ENCODE measurements at regions not wholly inside any gene's neighbourhood (a gene's known extent, or its start where the extent isn't known, plus 50 kb on each side); places are given as distances from the start of the nearest gene placed in this dataset.

DNA sequence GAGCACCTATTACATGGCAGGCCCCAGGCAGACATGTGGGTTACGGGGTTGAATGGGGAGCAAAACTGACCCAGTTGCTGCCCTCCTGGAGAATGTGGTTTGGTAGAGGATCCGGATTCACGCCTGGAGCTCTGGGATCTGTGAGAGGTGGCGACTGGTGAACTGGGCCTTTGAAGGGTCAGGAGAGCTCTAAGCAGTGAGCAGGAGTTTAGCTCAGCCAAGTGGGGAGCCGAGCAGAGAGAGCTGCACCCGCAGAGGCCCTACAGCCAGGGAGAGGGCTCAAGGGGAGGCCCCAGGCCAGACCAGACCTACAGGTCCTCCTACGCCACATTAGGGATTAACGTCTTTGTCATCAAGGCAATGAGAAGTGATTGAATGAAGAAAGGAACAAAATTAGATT, 179.8 kb upstream of the TLE3 start:
- DNase-seq (ENCODE audit: low read depth): no peak

GRCh38 chr15:70276401-70276800, 178.7 kb upstream of the TLE3 start:
- DNase-seq (ENCODE audit: low read depth): no peak

DNA sequence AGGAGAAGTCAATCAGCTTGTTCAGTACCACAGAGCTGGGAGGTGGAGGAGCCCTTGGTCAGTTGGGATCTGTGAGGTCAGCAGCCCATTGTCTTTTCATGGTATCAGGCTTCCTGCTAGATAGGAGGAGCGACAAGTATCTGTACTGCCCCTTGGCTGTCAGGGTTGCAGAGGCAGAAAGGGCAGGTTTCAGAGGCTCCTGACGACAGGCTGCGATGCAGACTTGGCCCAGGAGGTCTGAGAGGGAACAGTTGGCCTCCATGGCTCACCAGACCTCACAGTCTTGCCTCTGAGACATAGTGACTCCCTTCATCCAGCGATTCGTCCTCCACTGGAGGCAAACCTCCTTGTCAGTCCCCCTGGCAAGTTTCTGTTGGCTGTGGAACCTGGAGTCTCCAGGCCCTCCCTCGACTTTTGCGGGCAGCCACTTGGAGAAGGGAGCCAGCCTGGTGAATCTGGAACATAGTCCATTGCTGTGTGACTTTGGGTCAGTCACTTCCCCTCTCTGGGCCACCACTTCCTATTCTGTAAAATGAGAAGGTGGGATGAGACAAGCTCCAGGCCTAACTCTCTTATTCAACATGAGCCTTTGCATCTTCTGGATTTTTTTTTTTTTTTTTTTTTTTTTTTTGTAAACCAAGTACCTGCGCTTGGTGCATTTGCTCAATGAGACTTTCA, 177.9 kb upstream of the TLE3 start:
- DNase-seq (ENCODE audit: low read depth): no peak

- no peak for DNase-seq (ENCODE audit: low read depth)
Measured at GRCh38 chr15:70274908-70275307, 177.2 kb upstream of the TLE3 start.

- DNase-seq (ENCODE audit: low read depth): no peak
Measured at GRCh38 chr15:70274255-70274880, 176.7 kb upstream of the TLE3 start.

- DNase-seq (ENCODE audit: low read depth): no peak
Measured at GRCh38 chr15:70273808-70274207, 176.1 kb upstream of the TLE3 start.

GRCh38 chr15:70272565-70273355, 175.0 kb upstream of the TLE3 start:
- no peak for DNase-seq (ENCODE audit: low read depth)

DNA sequence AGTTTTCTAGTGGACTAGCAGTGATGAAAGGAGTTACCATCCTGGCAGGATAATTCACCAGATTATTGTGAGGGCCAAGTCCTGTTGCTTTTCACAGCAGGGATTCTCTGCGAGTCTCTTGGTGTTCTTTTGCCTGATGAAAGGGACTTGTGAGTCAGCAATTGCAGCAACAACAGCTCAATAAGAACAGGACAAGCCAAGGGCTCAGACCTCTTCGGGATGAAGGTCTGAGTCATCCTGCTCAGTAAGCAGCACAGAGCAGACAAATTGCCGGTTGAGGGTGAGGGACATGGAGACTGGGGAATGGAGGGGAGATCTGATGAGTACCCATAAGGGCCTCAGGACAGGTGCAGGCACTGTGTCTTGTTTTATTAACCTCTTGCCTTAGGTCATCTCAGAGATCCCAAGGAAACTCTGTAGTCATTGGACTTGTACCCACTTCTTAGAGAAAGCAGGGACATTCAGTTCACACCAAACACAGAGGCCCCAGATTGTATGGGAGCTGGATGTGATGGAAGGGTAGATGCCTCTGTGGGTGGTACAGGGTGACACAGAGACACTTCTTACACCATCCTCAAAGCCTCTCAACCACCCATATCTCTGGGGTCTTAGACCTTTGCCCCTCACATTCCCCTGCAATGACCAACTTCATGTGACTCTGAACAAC, 173.8 kb upstream of the TLE3 start:
- no peak for DNase-seq (ENCODE audit: low read depth)

DNA sequence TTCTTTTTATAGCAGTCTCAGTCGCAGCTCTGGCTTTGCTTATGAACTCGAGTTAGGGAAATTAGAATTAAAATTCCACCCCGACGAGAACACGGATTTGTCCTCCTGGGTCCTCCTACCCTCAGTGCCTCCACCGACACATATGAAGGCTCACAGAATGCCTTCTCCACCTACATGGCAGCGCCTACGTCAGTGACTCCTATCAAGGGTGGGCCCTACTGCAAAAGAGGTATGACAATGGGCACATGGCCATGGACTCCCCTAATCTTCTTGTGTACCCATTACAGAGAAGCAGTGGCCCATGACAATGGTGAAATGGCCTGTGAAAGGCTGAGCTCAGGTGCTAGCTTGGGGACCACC, 173.0 kb upstream of the TLE3 start:
- DNase-seq (ENCODE audit: low read depth): no peak

DNA sequence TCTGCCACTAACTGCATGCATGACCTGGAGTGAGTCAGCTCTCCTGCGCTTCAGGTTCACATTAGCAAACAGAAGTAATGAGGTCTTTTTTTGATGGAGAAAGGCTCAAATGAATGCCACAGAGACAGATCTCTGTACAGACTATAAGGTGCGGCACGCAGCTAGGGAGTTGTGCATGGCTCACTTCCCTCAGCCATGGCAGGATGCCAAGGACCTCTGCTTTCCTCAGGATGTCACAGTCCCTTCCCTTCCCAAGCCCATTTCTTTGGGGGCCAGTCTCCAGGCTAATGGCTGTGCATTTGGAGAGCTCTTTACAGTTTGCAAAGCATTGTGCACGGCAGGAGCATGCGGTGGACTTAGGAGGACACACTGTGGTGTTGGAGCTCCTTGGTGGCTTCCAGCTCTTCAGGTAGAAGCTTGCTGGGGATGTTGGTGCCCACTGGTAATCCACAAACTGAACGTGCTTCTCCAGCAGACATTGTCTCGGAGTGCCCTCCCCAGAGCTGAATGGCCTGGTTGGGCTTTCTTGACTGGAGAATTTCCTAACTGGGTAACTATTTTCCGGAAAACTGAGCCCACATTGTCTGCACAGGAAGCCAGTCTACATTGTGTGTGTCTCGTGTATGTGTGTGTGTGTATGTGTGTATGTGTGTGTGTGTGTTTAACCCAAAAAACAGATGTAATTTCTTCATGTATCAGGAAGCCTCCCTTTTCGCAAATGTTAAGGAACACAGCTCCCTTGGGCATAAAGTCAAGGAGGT, 172.5 kb upstream of the TLE3 start:
- no peak for DNase-seq (ENCODE audit: low read depth)

DNA sequence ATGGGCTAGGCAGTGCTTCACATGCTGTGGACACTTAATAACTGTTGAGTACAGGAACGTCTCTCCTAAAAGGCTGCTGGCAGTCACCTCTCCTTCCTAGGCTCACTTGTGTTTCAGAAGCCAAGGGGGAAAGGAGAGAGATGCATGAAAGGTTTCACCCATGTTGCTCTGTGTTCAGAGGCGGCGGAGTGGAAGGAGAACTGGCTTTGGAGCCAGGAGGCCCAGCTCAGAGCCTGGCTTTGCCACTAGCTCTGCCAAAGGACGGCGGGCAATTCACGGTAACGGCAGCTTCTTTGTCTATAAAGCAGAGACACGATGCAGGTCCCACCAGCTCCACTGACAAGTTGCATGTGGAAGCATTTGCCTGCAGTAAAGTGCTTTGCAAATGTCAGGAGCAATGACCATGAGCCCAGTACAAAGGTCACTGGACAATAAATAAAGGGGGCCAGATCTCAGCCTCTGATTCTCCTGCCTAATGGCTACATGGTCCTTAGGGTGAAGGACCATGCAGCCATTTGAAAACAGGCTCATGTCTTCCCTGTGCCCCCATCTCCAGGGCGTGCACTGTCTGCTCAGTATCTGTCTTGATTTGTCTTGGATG, 171.7 kb upstream of the TLE3 start:
- no peak for DNase-seq (ENCODE audit: low read depth)

- no peak for DNase-seq (ENCODE audit: low read depth)
Measured at GRCh38 chr15:70268698-70269251, 171.1 kb upstream of the TLE3 start.

- no peak for DNase-seq (ENCODE audit: low read depth)
Measured at GRCh38 chr15:70267879-70268278, 170.2 kb upstream of the TLE3 start.

GRCh38 chr15:70267306-70267705, 169.6 kb upstream of the TLE3 start:
- no peak for DNase-seq (ENCODE audit: low read depth)

DNA sequence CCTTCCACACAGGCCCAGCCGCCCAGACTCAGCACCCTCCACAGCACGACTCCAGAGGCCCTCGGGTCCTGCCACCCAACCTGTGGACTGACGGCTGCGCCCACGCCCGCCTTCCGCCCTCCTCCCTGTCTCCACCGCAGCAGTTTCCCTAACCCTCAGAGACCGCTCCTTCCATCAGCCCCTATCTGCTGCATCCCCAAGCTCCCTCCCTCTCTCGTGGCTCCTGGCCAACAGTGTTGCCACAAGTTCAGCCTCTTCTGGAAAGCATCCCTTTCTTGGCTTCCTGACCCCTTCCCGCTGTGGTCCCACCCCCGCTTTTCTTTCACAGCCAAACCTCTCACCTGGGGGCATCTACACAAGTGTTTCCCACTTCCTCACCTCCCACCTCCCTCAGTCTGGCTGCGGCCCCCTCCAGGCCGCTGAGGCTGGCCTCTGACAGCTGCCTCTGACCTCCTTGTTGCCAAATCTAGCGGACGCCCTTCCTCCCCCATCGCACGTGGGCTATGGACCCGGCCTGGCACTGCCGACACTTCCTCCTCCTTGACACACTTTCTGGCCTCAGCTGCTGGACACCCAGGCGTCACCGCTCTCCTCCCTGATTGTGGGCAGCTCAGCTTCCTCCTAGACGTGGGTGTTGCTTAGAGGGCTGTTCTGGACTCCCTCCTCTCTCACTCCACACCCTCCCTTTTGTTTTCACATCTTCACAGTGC, 168.8 kb upstream of the TLE3 start:
- no peak for DNase-seq (ENCODE audit: low read depth)

DNA sequence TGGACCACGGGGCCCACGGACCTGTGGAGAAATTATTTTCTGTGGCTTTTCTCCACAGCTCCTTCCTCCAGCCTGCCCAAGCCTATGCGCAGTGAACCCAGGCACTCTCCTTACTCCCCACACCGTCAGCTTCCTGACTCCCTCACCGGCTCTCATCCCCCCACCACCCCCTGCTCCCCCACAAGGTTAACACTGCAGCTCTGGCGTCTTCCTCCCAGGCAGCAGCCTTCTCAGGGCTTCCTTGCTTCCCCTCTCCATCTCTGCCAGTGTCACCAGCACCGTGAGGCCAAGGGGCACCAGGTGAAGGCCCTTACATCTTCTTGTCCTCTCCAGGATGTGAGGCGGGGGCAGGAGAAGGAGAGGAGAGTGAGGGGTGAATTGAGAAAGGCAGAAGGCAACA, 168.3 kb upstream of the TLE3 start:
- DNase-seq (ENCODE audit: low read depth): no peak

- DNase-seq (ENCODE audit: low read depth): no peak
Measured at GRCh38 chr15:70265466-70265978, 167.8 kb upstream of the TLE3 start.

DNA sequence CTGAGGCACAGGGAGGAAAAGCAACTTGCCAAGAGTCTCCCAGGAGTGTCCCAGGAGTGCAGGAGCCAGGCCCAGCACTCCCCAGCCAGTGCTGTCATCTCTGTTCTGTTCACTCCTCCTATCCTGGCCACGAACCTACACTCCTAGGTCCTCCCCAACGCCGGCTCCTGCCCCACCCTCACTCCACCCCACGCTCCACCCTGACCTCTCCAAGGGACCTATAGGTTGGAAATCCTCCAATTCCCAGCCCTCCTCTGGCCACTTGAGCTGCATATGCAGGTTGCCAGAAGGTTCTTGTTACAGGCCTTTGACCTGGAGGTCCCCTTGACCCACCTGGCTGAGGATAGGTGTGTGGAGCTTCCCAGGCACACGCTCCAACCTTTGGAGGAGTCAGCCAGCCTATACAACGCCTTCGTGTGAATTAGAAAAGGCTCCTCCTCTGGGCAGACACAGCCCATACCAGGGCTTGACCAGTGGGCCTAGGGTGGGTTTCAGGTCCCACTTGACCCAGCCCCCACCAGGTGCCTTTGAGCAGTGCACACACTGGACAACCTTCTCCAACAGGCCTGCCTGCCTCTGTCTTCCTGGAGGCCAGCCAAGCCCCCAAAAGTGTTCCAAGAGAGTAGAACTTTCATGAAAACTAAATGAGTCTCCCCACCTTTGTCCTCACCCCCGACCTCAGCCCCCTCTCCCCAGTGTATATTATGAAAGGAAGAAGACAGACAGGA, 167.2 kb upstream of the TLE3 start:
- DNase-seq (ENCODE audit: low read depth): no peak

GRCh38 chr15:70264014-70264582, 166.4 kb upstream of the TLE3 start:
- no peak for DNase-seq (ENCODE audit: low read depth)

Data from stimulated activated CD8-positive, alpha-beta memory T cell treated with anti-CD3 and anti-CD28 coated beads, Interleukin-4, amount 100 ng/mL, for 24 hours (primary cell).